GM23338 (cell line): ENCODE measurements at regions not wholly inside any gene's neighbourhood (a gene's known extent, or its start where the extent isn't known, plus 50 kb on each side); places are given as distances from the start of the nearest gene placed in this dataset.
A peak's percentile ranks its signal among the peaks of the same experiment; 100 is the strongest.

Experiments used
- ATAC-seq: fragments of 200-7000 bp; cut with Tn5 transposase; 3 replicates; pipeline ENCODE4 v1.9.1; 2020
- DNase-seq: peaks from one replicate; pipeline ENCODE4 v3.0.0-alpha.2; 2015; ENCODE audit warnings: low spot score
- H2AFZ ChIP-seq: fragments of 200-600 bp; sonication (generic); 2 replicates; pipeline ENCODE4 v1.8.0; 2016; ENCODE audit warnings: antibody characterized with exemption, mild to moderate bottlenecking, moderate library complexity
- H3F3A ChIP-seq: fragments of 200-600 bp; sonication (generic); replicated peaks from 2 replicates; pipeline ENCODE4 v1.8.0; 2017; ENCODE audit warnings: antibody characterized with exemption, mixed run types, low read depth
- H3K27ac ChIP-seq: fragments of 200-600 bp; sonication (generic); 2 replicates; pipeline ENCODE4 v1.6.1; 2016; ENCODE audit warnings: low read depth
- H3K27me3 ChIP-seq: fragments of 200-600 bp; sonication (generic); 2 replicates; pipeline ENCODE4 v1.8.0; 2016; ENCODE audit warnings: mild to moderate bottlenecking, mixed run types, moderate library complexity; ENCODE audit not compliant: insufficient read depth
- H3K36me3 ChIP-seq: fragments of 200-600 bp; sonication (generic); 2 replicates; pipeline ENCODE4 v1.8.0; 2016; ENCODE audit warnings: mild to moderate bottlenecking; ENCODE audit not compliant: insufficient read depth
- H3K4me1 ChIP-seq: fragments of 200-600 bp; sonication (generic); 2 replicates; pipeline ENCODE4 v1.8.0; 2016; ENCODE audit warnings: mild to moderate bottlenecking, moderate library complexity; ENCODE audit not compliant: insufficient read depth
- H3K4me2 ChIP-seq: fragments of 200-600 bp; sonication (generic); 2 replicates; pipeline ENCODE4 v1.7.1; 2017; ENCODE audit warnings: mixed run types
- H3K4me3 ChIP-seq: fragments of 200-600 bp; sonication (generic); 2 replicates; pipeline ENCODE4 v1.6.1; 2016; ENCODE audit warnings: mixed run types
- H3K79me2 ChIP-seq: fragments of 200-600 bp; sonication (generic); replicated peaks from 2 replicates; pipeline ENCODE4 v1.8.0; 2017; ENCODE audit warnings: mild to moderate bottlenecking; ENCODE audit not compliant: insufficient read depth
- H3K9me2 ChIP-seq: fragments of 200-600 bp; sonication (generic); 2 replicates; pipeline ENCODE4 v1.8.0; 2017; ENCODE audit not compliant: insufficient read depth
- H4K20me1 ChIP-seq: fragments of 200-600 bp; sonication (generic); replicated peaks from 2 replicates; pipeline ENCODE4 v1.8.0; 2017; ENCODE audit warnings: mild to moderate bottlenecking; ENCODE audit not compliant: insufficient read depth
- H3K27ac Mint-ChIP-seq: 2 replicates; pipeline ENCODE4 v1.8.0; 2020; ENCODE audit warnings: inconsistent platforms, mild to moderate bottlenecking, moderate library complexity, mixed read lengths
- H3K27me3 Mint-ChIP-seq: 3 replicates; pipeline ENCODE4 v1.8.0; 2022; ENCODE audit warnings: low read depth, mild to moderate bottlenecking, moderate library complexity, mixed read lengths, inconsistent platforms; ENCODE audit not compliant: insufficient read depth, poor library complexity
- H3K36me3 Mint-ChIP-seq: 3 replicates; pipeline ENCODE4 v1.8.0; 2021; ENCODE audit warnings: low read depth, mild to moderate bottlenecking, inconsistent platforms, moderate library complexity, mixed read lengths
- H3K4me1 Mint-ChIP-seq: 3 replicates; pipeline ENCODE4 v1.8.0; 2020; ENCODE audit warnings: mild to moderate bottlenecking, inconsistent platforms, mixed read lengths
- H3K4me3 Mint-ChIP-seq: 3 replicates; pipeline ENCODE4 v1.8.0; 2021; ENCODE audit warnings: moderate library complexity, mild to moderate bottlenecking, inconsistent platforms, mixed read lengths
- H3K9me3 Mint-ChIP-seq: 3 replicates; pipeline ENCODE4 v1.8.0; 2020; ENCODE audit warnings: moderate library complexity, mild to moderate bottlenecking, inconsistent platforms, mixed read lengths
- POLR2AphosphoS5 ChIP-seq: IDR thresholded peaks from 2 replicates; pipeline ENCODE4 v1.6.1; 2016; ENCODE audit warnings: antibody characterized with exemption, low read depth
- STAT1 ChIP-seq: IDR thresholded peaks from one replicate; pipeline ENCODE4 v1.6.1; 2016; ENCODE audit warnings: antibody characterized with exemption; ENCODE audit not compliant: unreplicated experiment
- ZNF114 ChIP-seq: fragments of 250-450 bp; sonication (Bioruptor Pico); IDR thresholded peaks from 2 replicates; pipeline ENCODE4 v1.5.0; 2020; ENCODE audit warnings: mild to moderate bottlenecking, moderate library complexity
- ZNF331 ChIP-seq: fragments of 250-450 bp; sonication (Bioruptor Pico); IDR thresholded peaks from 2 replicates; pipeline ENCODE4 v1.5.0; 2020; ENCODE audit warnings: low read depth, mild to moderate bottlenecking, moderate library complexity
- TF ChIP-seq, protein P1 (sequence below): IDR thresholded peaks from 2 replicates; pipeline ENCODE4 v1.6.1; 2016; ENCODE audit warnings: antibody characterized with exemption
- TF ChIP-seq, protein P2 (sequence below), 2 experiments: fragments of 200-600 bp in 1 of 2; sonication (generic) in 1 of 2; conservative IDR thresholded peaks; 2 replicates each; pipeline versions ENCODE4 v1.5.1 to v1.6.1; 2016 to 2017; ENCODE audit warnings: antibody characterized with exemption in 2 of 2, low read depth in 2 of 2, mild to moderate bottlenecking in 2 of 2, moderate library complexity in 1 of 2
- TF ChIP-seq, protein P3 (sequence below): IDR thresholded peaks from one replicate; pipeline ENCODE4 v1.6.1; 2018; ENCODE audit warnings: antibody characterized with exemption; ENCODE audit not compliant: unreplicated experiment
- TF ChIP-seq, protein P4 (sequence below): fragments of 250-450 bp; sonication (Bioruptor Pico); IDR thresholded peaks from 2 replicates; pipeline ENCODE4 v1.5.0; 2020; ENCODE audit warnings: mild to moderate bottlenecking, moderate library complexity

DNA sequence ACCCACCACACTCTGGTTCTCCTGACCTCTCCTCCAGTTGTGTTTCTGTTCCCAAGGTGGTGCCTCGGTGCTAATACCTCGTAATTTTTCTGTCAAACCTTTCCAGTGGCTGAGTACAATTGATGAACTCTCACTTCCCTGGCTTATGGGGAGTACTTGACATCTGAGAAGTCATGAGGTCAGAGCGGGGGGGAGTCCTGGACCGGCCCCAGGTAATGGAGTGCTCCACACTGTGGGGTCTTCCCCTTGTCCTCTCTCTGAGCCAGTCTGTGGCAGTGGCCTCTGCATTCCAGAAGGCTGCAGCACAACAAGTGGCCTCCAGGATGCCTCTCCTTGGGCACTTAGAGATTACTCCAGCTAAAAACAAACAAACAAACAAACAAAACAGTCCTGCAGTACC lies 122.5 kb upstream of the TRIM2 start:
- Histone ChIP-seq H3K27ac (no peak overlapping the region), H3F3A (no peaks in the 10 kb centered on the region; the same call in 1 of the 2 replicates), H3K4me1 (peaks cover 28% of the 10 kb centered on the region), H2AFZ (no peak overlapping the region), H3K27me3 (no peaks in the 10 kb centered on the region), H3K9me2 (0 out of 2 replicates have a peak, but pooled peaks cover 3% of the 10 kb centered on the region), H3K79me2 (no peaks in the 10 kb centered on the region), H3K36me3 (no peaks in the 10 kb centered on the region), H4K20me1 (no peaks in the 10 kb centered on the region), H3K4me2 (no peak overlapping the region), H3K4me3 (no peak overlapping the region)
- H3K9me3 Mint-ChIP-seq, result no peaks in the 10 kb centered on the region
- no peak for ATAC-seq
- H3K27me3 Mint-ChIP-seq, result peaks cover 13% of the 10 kb centered on the region
- TF ChIP-seq ZNF114 (no peak), ZNF331 (CRISPR knock-in tag) (no peak), STAT1 (no peak), POLR2AphosphoS5 (no peak)
- TF ChIP-seq, protein P1, sequence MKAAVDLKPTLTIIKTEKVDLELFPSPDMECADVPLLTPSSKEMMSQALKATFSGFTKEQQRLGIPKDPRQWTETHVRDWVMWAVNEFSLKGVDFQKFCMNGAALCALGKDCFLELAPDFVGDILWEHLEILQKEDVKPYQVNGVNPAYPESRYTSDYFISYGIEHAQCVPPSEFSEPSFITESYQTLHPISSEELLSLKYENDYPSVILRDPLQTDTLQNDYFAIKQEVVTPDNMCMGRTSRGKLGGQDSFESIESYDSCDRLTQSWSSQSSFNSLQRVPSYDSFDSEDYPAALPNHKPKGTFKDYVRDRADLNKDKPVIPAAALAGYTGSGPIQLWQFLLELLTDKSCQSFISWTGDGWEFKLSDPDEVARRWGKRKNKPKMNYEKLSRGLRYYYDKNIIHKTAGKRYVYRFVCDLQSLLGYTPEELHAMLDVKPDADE, result no peak
- TF ChIP-seq, protein P2, sequence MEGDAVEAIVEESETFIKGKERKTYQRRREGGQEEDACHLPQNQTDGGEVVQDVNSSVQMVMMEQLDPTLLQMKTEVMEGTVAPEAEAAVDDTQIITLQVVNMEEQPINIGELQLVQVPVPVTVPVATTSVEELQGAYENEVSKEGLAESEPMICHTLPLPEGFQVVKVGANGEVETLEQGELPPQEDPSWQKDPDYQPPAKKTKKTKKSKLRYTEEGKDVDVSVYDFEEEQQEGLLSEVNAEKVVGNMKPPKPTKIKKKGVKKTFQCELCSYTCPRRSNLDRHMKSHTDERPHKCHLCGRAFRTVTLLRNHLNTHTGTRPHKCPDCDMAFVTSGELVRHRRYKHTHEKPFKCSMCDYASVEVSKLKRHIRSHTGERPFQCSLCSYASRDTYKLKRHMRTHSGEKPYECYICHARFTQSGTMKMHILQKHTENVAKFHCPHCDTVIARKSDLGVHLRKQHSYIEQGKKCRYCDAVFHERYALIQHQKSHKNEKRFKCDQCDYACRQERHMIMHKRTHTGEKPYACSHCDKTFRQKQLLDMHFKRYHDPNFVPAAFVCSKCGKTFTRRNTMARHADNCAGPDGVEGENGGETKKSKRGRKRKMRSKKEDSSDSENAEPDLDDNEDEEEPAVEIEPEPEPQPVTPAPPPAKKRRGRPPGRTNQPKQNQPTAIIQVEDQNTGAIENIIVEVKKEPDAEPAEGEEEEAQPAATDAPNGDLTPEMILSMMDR (conservative IDR thresholded peaks at IDR 0.05; ENCODE audit: low read depth in 2 of 2), result peak in 1 of 2 experiments; percentile 19; a peak in 2 of 4 replicates
- TF ChIP-seq, protein P3, sequence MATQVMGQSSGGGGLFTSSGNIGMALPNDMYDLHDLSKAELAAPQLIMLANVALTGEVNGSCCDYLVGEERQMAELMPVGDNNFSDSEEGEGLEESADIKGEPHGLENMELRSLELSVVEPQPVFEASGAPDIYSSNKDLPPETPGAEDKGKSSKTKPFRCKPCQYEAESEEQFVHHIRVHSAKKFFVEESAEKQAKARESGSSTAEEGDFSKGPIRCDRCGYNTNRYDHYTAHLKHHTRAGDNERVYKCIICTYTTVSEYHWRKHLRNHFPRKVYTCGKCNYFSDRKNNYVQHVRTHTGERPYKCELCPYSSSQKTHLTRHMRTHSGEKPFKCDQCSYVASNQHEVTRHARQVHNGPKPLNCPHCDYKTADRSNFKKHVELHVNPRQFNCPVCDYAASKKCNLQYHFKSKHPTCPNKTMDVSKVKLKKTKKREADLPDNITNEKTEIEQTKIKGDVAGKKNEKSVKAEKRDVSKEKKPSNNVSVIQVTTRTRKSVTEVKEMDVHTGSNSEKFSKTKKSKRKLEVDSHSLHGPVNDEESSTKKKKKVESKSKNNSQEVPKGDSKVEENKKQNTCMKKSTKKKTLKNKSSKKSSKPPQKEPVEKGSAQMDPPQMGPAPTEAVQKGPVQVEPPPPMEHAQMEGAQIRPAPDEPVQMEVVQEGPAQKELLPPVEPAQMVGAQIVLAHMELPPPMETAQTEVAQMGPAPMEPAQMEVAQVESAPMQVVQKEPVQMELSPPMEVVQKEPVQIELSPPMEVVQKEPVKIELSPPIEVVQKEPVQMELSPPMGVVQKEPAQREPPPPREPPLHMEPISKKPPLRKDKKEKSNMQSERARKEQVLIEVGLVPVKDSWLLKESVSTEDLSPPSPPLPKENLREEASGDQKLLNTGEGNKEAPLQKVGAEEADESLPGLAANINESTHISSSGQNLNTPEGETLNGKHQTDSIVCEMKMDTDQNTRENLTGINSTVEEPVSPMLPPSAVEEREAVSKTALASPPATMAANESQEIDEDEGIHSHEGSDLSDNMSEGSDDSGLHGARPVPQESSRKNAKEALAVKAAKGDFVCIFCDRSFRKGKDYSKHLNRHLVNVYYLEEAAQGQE, result no peak
- TF ChIP-seq, protein P4, sequence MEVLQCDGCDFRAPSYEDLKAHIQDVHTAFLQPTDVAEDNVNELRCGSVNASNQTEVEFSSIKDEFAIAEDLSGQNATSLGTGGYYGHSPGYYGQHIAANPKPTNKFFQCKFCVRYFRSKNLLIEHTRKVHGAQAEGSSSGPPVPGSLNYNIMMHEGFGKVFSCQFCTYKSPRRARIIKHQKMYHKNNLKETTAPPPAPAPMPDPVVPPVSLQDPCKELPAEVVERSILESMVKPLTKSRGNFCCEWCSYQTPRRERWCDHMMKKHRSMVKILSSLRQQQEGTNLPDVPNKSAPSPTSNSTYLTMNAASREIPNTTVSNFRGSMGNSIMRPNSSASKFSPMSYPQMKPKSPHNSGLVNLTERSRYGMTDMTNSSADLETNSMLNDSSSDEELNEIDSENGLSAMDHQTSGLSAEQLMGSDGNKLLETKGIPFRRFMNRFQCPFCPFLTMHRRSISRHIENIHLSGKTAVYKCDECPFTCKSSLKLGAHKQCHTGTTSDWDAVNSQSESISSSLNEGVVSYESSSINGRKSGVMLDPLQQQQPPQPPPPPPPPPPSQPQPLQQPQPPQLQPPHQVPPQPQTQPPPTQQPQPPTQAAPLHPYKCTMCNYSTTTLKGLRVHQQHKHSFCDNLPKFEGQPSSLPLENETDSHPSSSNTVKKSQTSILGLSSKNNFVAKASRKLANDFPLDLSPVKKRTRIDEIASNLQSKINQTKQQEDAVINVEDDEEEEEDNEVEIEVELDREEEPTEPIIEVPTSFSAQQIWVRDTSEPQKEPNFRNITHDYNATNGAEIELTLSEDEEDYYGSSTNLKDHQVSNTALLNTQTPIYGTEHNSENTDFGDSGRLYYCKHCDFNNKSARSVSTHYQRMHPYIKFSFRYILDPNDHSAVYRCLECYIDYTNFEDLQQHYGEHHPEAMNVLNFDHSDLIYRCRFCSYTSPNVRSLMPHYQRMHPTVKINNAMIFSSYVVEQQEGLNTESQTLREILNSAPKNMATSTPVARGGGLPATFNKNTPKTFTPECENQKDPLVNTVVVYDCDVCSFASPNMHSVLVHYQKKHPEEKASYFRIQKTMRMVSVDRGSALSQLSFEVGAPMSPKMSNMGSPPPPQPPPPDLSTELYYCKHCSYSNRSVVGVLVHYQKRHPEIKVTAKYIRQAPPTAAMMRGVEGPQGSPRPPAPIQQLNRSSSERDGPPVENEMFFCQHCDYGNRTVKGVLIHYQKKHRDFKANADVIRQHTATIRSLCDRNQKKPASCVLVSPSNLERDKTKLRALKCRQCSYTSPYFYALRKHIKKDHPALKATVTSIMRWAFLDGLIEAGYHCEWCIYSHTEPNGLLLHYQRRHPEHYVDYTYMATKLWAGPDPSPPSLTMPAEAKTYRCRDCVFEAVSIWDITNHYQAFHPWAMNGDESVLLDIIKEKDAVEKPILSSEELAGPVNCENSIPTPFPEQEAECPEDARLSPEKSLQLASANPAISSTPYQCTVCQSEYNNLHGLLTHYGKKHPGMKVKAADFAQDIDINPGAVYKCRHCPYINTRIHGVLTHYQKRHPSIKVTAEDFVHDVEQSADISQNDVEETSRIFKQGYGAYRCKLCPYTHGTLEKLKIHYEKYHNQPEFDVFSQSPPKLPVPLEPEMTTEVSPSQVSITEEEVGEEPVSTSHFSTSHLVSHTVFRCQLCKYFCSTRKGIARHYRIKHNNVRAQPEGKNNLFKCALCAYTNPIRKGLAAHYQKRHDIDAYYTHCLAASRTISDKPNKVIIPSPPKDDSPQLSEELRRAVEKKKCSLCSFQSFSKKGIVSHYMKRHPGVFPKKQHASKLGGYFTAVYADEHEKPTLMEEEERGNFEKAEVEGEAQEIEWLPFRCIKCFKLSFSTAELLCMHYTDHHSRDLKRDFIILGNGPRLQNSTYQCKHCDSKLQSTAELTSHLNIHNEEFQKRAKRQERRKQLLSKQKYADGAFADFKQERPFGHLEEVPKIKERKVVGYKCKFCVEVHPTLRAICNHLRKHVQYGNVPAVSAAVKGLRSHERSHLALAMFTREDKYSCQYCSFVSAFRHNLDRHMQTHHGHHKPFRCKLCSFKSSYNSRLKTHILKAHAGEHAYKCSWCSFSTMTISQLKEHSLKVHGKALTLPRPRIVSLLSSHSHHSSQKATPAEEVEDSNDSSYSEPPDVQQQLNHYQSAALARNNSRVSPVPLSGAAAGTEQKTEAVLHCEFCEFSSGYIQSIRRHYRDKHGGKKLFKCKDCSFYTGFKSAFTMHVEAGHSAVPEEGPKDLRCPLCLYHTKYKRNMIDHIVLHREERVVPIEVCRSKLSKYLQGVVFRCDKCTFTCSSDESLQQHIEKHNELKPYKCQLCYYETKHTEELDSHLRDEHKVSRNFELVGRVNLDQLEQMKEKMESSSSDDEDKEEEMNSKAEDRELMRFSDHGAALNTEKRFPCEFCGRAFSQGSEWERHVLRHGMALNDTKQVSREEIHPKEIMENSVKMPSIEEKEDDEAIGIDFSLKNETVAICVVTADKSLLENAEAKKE (CRISPR knock-in tag), result no peak
- no peaks in the 10 kb centered on the region for H3K36me3 Mint-ChIP-seq
- H3K4me3 Mint-ChIP-seq, result no peak overlapping the region
- no peak for DNase-seq
- H3K4me1 Mint-ChIP-seq, result peaks cover 42% of the 10 kb centered on the region
- H3K27ac Mint-ChIP-seq, result no peak overlapping the region
